MCF 10A (cell line): ENCODE measurements at regions not wholly inside any gene's neighbourhood (a gene's known extent, or its start where the extent isn't known, plus 50 kb on each side); places are given as distances from the start of the nearest gene placed in this dataset.

ENCODE experiments used
- BruUV-seq: library from RNA; stranded (reverse); fragments of 400-500 nt; replicated peaks from 2 replicates; lab custom pipeline; 2021; lab: Mats Ljungman, UMichigan
- CTCF ChIA-PET: fragments of 300-600 bp; sonication (Branson Sonifier 250); formaldehyde crosslinking; extraction: SDS; loops from one replicate; lab custom pipeline; 2021; ENCODE audit warnings: antibody characterized with exemption, inconsistent platforms; lab: Yijun Ruan, JAX
- POLR2A ChIA-PET: fragments of 300-600, 350-650 bp; sonication (Branson Sonifier 250); formaldehyde crosslinking; extraction: SDS; loops from one replicate; lab custom pipeline; 2020; ENCODE audit warnings: antibody characterized with exemption, inconsistent platforms; lab: Yijun Ruan, JAX
- DNase-seq: peaks from one replicate; pipeline ENCODE4 v3.0.0-alpha.2; 2018; ENCODE audit not compliant: unreplicated experiment
- H3K27ac Mint-ChIP-seq: one replicate; pipeline ENCODE4 v1.8.0; 2022; ENCODE audit warnings: mild to moderate bottlenecking, low read depth, mixed read lengths; ENCODE audit not compliant: unreplicated experiment
- H3K27me3 Mint-ChIP-seq: one replicate; pipeline ENCODE4 v1.8.0; 2022; ENCODE audit warnings: mixed read lengths; ENCODE audit not compliant: insufficient read depth, unreplicated experiment
- H3K36me3 Mint-ChIP-seq: one replicate; pipeline ENCODE4 v1.8.0; 2022; ENCODE audit warnings: mild to moderate bottlenecking, moderate library complexity, mixed read lengths; ENCODE audit not compliant: insufficient read depth, unreplicated experiment
- H3K4me1 Mint-ChIP-seq: one replicate; pipeline ENCODE4 v1.8.0; 2022; ENCODE audit warnings: mixed read lengths; ENCODE audit not compliant: insufficient read depth, unreplicated experiment
- H3K4me3 Mint-ChIP-seq: one replicate; pipeline ENCODE4 v1.8.0; 2022; ENCODE audit warnings: mild to moderate bottlenecking, moderate library complexity, mixed read lengths; ENCODE audit not compliant: unreplicated experiment
- H3K9me3 Mint-ChIP-seq: one replicate; pipeline ENCODE4 v1.8.0; 2022; ENCODE audit warnings: mixed read lengths; ENCODE audit not compliant: unreplicated experiment
- CTCF ChIP-seq: fragments of 200-600 bp; IDR thresholded peaks from one replicate; pipeline ENCODE4 v1.8.0; 2022; ENCODE audit warnings: antibody characterized with exemption, mild to moderate bottlenecking; ENCODE audit not compliant: unreplicated experiment
- intact Hi-C: fragments of 100-400 bp; cut with micrococcal nuclease; formaldehyde crosslinking; loops from 2 replicates; pipeline ENCODE4 v1.14.1; 2022

GRCh38 chr7:86932038-86932512 is 127.4 kb downstream of the ELAPOR2 start:
- peak; percentile 84 for DNase-seq
- Mint-ChIP-seq H3K4me1 (peaks cover 22% of the 10 kb centered on the region), H3K27me3 (no peaks in the 10 kb centered on the region), H3K27ac (peak overlapping the region; percentile 25), H3K9me3 (no peaks in the 10 kb centered on the region), H3K4me3 (no peak overlapping the region), H3K36me3 (no peaks in the 10 kb centered on the region)
- intact Hi-C loops, result loop anchor here (10.0 kb wide), 1 partner anchor 383 kb away; no protein-coding TSS in a partner anchor
- POLR2A ChIA-PET, result interaction anchor here (1.4 to 3.3 kb wide), 5 partner anchors 16 to 288 kb away, joined by 4 to 22 read pairs (median 7); partner anchors contain the start of genes DMTF1 and ELAPOR2
- CTCF ChIA-PET, result interaction anchor here (0.7 to 5.3 kb wide), 5 partner anchors 124 to 1926 kb away, joined by 3 to 57 read pairs (median 4); partner anchors contain the start of gene DMTF1
- BruUV-seq, result no TSS peak
- no peak for TF ChIP-seq CTCF

- Mint-ChIP-seq H3K9me3 (no peaks in the 10 kb centered on the region), H3K27me3 (no peaks in the 10 kb centered on the region), H3K4me3 (no peak overlapping the region), H3K4me1 (peaks cover 22% of the 10 kb centered on the region), H3K27ac (peak overlapping the region; percentile 25), H3K36me3 (no peaks in the 10 kb centered on the region)
- POLR2A ChIA-PET, result interaction anchor here (1.4 to 3.3 kb wide), 4 partner anchors 128 to 289 kb away, joined by 4 to 22 read pairs (median 6); partner anchors contain the start of genes DMTF1 and ELAPOR2
- intact Hi-C loops, result loop anchor here (10.0 kb wide), 1 partner anchor 383 kb away; no protein-coding TSS in a partner anchor
- CTCF ChIA-PET, result interaction anchor here (0.7 to 5.3 kb wide), 5 partner anchors 49 to 1927 kb away, joined by 3 to 57 read pairs (median 3); partner anchors contain the start of gene DMTF1
- DNase-seq, result no peak
- no peak for TF ChIP-seq CTCF
- TSS peak; percentile 69 for BruUV-seq
These were observed 128.0 kb downstream of the ELAPOR2 start for GRCh38 chr7:86931439-86931838.

- BruUV-seq, result no TSS peak
- Mint-ChIP-seq H3K9me3 (no peaks in the 10 kb centered on the region), H3K27ac (no peak overlapping the region), H3K4me1 (peaks cover 22% of the 10 kb centered on the region), H3K27me3 (no peaks in the 10 kb centered on the region), H3K36me3 (no peaks in the 10 kb centered on the region), H3K4me3 (no peak overlapping the region)
- intact Hi-C loops, result loop anchor here (10.0 kb wide), 1 partner anchor 384 kb away; no protein-coding TSS in a partner anchor
- ChIA-PET CTCF (interaction anchor here (0.8 to 5.3 kb wide), 5 partner anchors 14 to 306 kb away, joined by 3 to 57 read pairs (median 3); partner anchors contain the start of gene DMTF1), POLR2A (interaction anchor here (0.6 to 3.3 kb wide), 3 partner anchors 218 to 226 kb away, joined by 3 to 22 read pairs (median 3); partner anchors contain the start of gene DMTF1)
- DNase-seq, result no peak
- TF ChIP-seq CTCF, result no peak
These were observed 128.7 kb downstream of the ELAPOR2 start for GRCh38 chr7:86930554-86931307.
